ENCODE measurements at regions not wholly inside any gene's neighbourhood (a gene's known extent, or its start where the extent isn't known, plus 50 kb on each side); places are given as distances from the start of the nearest gene placed in this dataset.
"Not testable (repeated sequence)": the region's sequence is repeated elsewhere in the genome, so short reads cannot be mapped to it uniquely, and the experiment has no call there.

GRCh38 chr15:36161771-36162212 lies 417.6 kb upstream of the CDIN1 start:
- POLR2A ChIA-PET, result no interaction called here
- peaks cover 0 to 20% (median 2%) of the 10 kb centered on the region in 9 donors for H3K9me3 Mint-ChIP-seq
- H3K4me3 Mint-ChIP-seq, result no peak overlapping the region
- no peak overlapping the region for H3K27ac Mint-ChIP-seq
- peaks cover 0 to 5% (median 0%) of the 10 kb centered on the region in 3 donors for H3K36me3 Mint-ChIP-seq
- no peaks in the 10 kb centered on the region for H3K4me1 Mint-ChIP-seq
- no peak for ATAC-seq
- H3K27me3 Mint-ChIP-seq, result no peaks in the 10 kb centered on the region
- no peak for DNase-seq

- DNase-seq, ATAC-seq, H3K4me3 Mint-ChIP-seq, H3K27me3 Mint-ChIP-seq, POLR2A ChIA-PET, H3K27ac Mint-ChIP-seq, H3K4me1 Mint-ChIP-seq, H3K36me3 Mint-ChIP-seq: not testable (repeated sequence)
- peaks cover 0 to 11% (median 4%) of the 10 kb centered on the region in 9 donors for H3K9me3 Mint-ChIP-seq
Observed at GRCh38 chr15:36163983-36164382, 415.4 kb upstream of the CDIN1 start.

DNA sequence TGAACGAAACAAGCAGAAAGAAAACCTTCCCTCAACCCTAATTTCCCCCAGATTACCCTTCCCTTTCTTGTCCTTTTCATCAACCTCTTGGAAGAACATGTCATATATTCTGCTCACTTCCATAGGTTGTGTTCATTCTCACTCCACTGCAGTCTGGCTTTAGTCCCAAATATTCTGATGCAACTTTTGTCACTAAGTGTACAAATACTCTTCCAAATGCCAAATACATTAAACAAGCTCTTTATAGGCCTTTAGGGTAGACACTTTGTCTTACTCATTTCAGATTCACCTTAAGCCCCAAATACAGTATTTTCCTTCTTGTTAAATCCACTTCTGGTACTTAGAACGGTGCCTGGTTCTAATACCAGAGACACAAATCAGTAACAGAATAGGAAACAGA lies 406.5 kb upstream of the CDIN1 start:
- ATAC-seq (no peak), DNase-seq (no peak)
- Mint-ChIP-seq H3K27ac (no peak overlapping the region), H3K9me3 (peaks cover 0 to 2% (median 0%) of the 10 kb centered on the region in 9 donors), H3K27me3 (no peaks in the 10 kb centered on the region), H3K36me3 (no peaks in the 10 kb centered on the region), H3K4me1 (peaks cover 0 to 2% (median 0%) of the 10 kb centered on the region in 4 donors), H3K4me3 (no peak overlapping the region)
- POLR2A ChIA-PET, result no interaction called here

DNA sequence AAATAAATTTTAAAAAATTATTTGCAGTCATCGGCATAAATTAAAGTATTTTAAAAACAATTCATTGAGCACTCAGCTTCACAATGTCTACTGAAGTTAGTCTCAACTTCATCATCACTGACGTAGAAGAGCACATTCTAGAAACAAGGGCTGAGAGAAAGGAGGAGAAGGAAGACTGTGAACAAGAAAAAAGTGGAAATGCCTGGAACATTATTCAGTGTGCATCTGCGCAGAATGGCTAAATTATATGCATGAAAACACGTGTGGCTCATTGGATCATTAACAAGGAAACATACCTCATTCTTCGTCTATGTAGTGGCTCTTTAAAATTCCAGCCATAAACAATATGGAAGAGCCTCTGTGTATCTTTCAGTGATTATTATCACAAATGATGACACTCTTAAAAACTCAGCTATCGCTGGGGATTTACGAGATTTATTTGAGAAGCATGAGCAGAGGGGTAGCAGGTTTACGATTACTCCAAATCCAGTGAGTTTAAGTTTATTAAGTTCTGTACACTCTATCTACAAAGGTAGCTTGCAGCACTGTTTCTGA lies 404.2 kb upstream of the CDIN1 start:
- ATAC-seq, result no peak
- Mint-ChIP-seq H3K27ac (no peak overlapping the region), H3K4me1 (peaks cover 0 to 2% (median 0%) of the 10 kb centered on the region in 4 donors), H3K36me3 (no peaks in the 10 kb centered on the region), H3K4me3 (no peak overlapping the region), H3K9me3 (peaks cover 0 to 4% (median 0%) of the 10 kb centered on the region in 9 donors), H3K27me3 (peaks cover 0 to 3% (median 0%) of the 10 kb centered on the region in 5 donors)
- POLR2A ChIA-PET, result no interaction called here
- DNase-seq, result no peak

- Mint-ChIP-seq H3K4me3 (no peak overlapping the region), H3K27me3 (peaks cover 0 to 3% (median 0%) of the 10 kb centered on the region in 5 donors), H3K9me3 (peaks cover 0 to 4% (median 0%) of the 10 kb centered on the region in 9 donors), H3K4me1 (peaks cover 0 to 2% (median 0%) of the 10 kb centered on the region in 4 donors), H3K27ac (no peak overlapping the region), H3K36me3 (no peaks in the 10 kb centered on the region)
- POLR2A ChIA-PET, result no interaction called here
- DNase-seq (no peak), ATAC-seq (no peak)
Observed at GRCh38 chr15:36175741-36176291, 403.6 kb upstream of the CDIN1 start.

- POLR2A ChIA-PET, result no interaction called here
- ATAC-seq (no peak), DNase-seq (no peak)
- no peak overlapping the region for H3K27ac Mint-ChIP-seq
- peaks cover 0 to 5% (median 0%) of the 10 kb centered on the region in 9 donors for H3K9me3 Mint-ChIP-seq
- H3K36me3 Mint-ChIP-seq, result no peaks in the 10 kb centered on the region
- H3K4me3 Mint-ChIP-seq, result no peak overlapping the region
- H3K27me3 Mint-ChIP-seq, result peaks cover 0 to 3% (median 0%) of the 10 kb centered on the region in 5 donors
- peaks cover 0 to 2% (median 0%) of the 10 kb centered on the region in 4 donors for H3K4me1 Mint-ChIP-seq
Observed at GRCh38 chr15:36177590-36178302, 401.7 kb upstream of the CDIN1 start.

GRCh38 chr15:36178303-36178633 lies 401.2 kb upstream of the CDIN1 start:
- POLR2A ChIA-PET, result no interaction called here
- no peak overlapping the region for H3K4me3 Mint-ChIP-seq

DNA sequence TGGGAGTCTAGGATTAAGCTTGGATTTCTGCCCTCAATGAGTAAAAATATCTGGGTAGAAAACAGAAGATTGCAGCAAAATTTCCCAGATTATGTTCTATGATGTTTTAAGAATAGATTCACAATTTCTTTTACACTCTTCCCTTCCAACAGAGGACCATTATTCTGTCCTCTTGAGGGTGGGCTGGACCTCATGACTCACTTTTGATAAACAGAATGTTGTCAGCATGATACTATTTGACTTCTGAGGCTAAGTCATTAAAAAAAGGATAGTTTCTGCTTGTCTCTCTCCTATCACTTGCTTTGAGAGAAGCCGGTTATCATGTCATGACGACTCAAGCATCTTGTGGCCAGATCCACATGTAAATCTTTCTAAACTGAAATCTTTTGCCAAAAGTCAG lies 396.2 kb upstream of the CDIN1 start:
- DNase-seq, result no peak
- H3K4me3 Mint-ChIP-seq, result no peak overlapping the region
- POLR2A ChIA-PET, result no interaction called here
- no peak overlapping the region for H3K27ac Mint-ChIP-seq
- H3K27me3 Mint-ChIP-seq, result peaks cover 0 to 3% (median 0%) of the 10 kb centered on the region in 5 donors
- H3K4me1 Mint-ChIP-seq, result no peaks in the 10 kb centered on the region
- no peaks in the 10 kb centered on the region for H3K36me3 Mint-ChIP-seq
- ATAC-seq, result no peak
- H3K9me3 Mint-ChIP-seq, result peaks cover 0 to 19% (median 0%) of the 10 kb centered on the region in 9 donors

More at GRCh38 chr15:36178303-36178633, 401.2 kb upstream of the CDIN1 start:
- peaks cover 0 to 3% (median 0%) of the 10 kb centered on the region in 5 donors for H3K27me3 Mint-ChIP-seq
- H3K36me3 Mint-ChIP-seq, result no peaks in the 10 kb centered on the region
- H3K4me1 Mint-ChIP-seq, result no peaks in the 10 kb centered on the region
- ATAC-seq (no peak), DNase-seq (no peak)
- H3K27ac Mint-ChIP-seq, result no peak overlapping the region
- peaks cover 0 to 8% (median 0%) of the 10 kb centered on the region in 9 donors for H3K9me3 Mint-ChIP-seq

GRCh38 chr15:36185438-36185837 lies 394.0 kb upstream of the CDIN1 start:
- H3K4me3 Mint-ChIP-seq, result no peak overlapping the region
- no peaks in the 10 kb centered on the region for H3K4me1 Mint-ChIP-seq
- no peaks in the 10 kb centered on the region for H3K36me3 Mint-ChIP-seq
- no peak overlapping the region for H3K27ac Mint-ChIP-seq
- POLR2A ChIA-PET, result no interaction called here
- H3K9me3 Mint-ChIP-seq, result peaks cover 0 to 19% (median 0%) of the 10 kb centered on the region in 9 donors
- ATAC-seq, result no peak
- no peaks in the 10 kb centered on the region for H3K27me3 Mint-ChIP-seq
- DNase-seq, result no peak

GRCh38 chr15:36185845-36186244 lies 393.6 kb upstream of the CDIN1 start:
- DNase-seq (no peak), ATAC-seq (no peak)
- H3K27ac Mint-ChIP-seq, result no peak overlapping the region
- H3K36me3 Mint-ChIP-seq, result no peaks in the 10 kb centered on the region
- no peaks in the 10 kb centered on the region for H3K4me1 Mint-ChIP-seq
- no peak overlapping the region for H3K4me3 Mint-ChIP-seq
- H3K27me3 Mint-ChIP-seq, result no peaks in the 10 kb centered on the region
- POLR2A ChIA-PET, result no interaction called here
- H3K9me3 Mint-ChIP-seq, result peaks cover 0 to 23% (median 2%) of the 10 kb centered on the region in 9 donors

- H3K4me1 Mint-ChIP-seq, result no peaks in the 10 kb centered on the region
Observed at GRCh38 chr15:36186376-36186775, 393.1 kb upstream of the CDIN1 start.

DNA sequence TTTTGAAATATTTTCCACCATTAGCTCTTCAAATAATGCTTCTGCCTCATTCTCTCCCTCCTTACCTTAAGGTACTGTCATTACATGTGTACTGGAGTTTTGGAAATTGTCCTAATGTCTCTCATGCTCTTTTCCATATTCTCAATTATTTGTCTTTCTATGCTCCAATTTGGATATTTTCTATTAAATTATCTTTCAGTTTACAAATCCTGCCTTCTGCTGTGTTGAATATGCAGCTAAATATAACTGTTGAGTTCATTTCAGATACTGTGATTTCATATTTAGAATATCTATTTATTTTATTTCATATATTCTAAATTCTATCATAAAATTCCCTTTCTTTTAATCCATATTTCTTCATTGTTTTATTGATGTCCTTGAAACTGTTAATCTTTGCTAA lies 388.0 kb upstream of the CDIN1 start:
- Mint-ChIP-seq H3K9me3 (peaks cover 0 to 21% (median 3%) of the 10 kb centered on the region in 9 donors), H3K27me3 (no peaks in the 10 kb centered on the region), H3K27ac (no peak overlapping the region), H3K36me3 (no peaks in the 10 kb centered on the region), H3K4me3 (no peak overlapping the region), H3K4me1 (no peaks in the 10 kb centered on the region)
- DNase-seq, result no peak
- no peak for ATAC-seq
- POLR2A ChIA-PET, result no interaction called here

More at GRCh38 chr15:36186376-36186775, 393.1 kb upstream of the CDIN1 start:
- ATAC-seq, result no peak
- no peak overlapping the region for H3K27ac Mint-ChIP-seq
- DNase-seq, result no peak
- no peaks in the 10 kb centered on the region for H3K27me3 Mint-ChIP-seq
- H3K9me3 Mint-ChIP-seq, result peaks cover 0 to 25% (median 2%) of the 10 kb centered on the region in 9 donors
- no peaks in the 10 kb centered on the region for H3K36me3 Mint-ChIP-seq
- no peak overlapping the region for H3K4me3 Mint-ChIP-seq
- POLR2A ChIA-PET, result no interaction called here

DNA sequence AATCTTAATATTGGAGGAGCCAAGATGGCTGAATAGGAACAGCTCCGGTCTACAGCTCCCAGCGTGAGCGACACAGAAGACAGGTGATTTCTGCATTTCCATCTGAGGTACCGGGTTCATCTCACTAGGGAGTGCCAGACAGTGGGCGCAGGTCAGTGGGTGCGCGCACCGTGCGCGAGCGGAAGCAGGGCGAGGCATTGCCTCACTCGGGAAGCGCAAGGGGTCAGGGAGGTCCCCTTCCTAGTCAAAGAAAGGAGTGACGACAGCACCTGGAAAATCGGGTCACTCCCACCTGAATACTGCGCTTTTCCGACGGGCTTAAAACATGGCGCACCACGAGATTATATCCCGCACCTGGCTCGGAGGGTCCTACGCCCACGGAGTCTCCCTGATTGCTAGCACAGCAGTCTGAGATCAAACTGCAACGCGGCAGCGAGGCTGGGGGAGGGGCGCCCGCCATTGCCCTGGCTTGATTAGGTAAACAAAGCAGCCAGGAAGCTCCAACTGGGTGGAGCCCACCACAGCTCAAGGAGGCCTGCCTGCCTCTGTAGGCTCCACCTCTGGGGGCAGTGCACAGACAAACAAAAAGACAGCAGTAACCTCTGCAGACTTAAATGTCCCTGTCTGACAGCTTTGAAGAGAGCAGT lies 383.9 kb upstream of the CDIN1 start:
- H3K27ac Mint-ChIP-seq, H3K27me3 Mint-ChIP-seq, H3K4me3 Mint-ChIP-seq, H3K4me1 Mint-ChIP-seq, DNase-seq, H3K36me3 Mint-ChIP-seq, POLR2A ChIA-PET, ATAC-seq: not testable (repeated sequence)
- H3K9me3 Mint-ChIP-seq, result peaks cover 0 to 16% (median 3%) of the 10 kb centered on the region in 9 donors
